Gastrocnemius medialis (tissue), 4 donors: ENCODE measurements at regions not wholly inside any gene's neighbourhood (a gene's known extent, or its start where the extent isn't known, plus 50 kb on each side); places are given as distances from the start of the nearest gene placed in this dataset.

Experiments
- ATAC-seq, 2 donors: fragments of 150-250 bp; one replicate each; pipeline ENCODE4 v1.9.1; 2016
- DNase-seq, 2 donors: peaks; one replicate each; pipeline ENCODE4 v3.0.0-alpha.2; 2019
- H3K27ac ChIP-seq, 4 donors: fragments of 200-600 bp; sonication (generic); 1 replicate in 1 of 4; 2 replicates in 3 of 4; pipeline ENCODE4 v1.5.1; 2016 to 2018; ENCODE audit warnings: mild to moderate bottlenecking in 2 of 4, moderate library complexity in 1 of 4
- H3K27me3 ChIP-seq, 3 donors: fragments of 200-600 bp; sonication (generic) in 2 of 3; 1 replicate in 1 of 3; 2 replicates in 2 of 3; pipeline versions ENCODE4 v1.5.1 to v1.6.0; 2016 to 2019; ENCODE audit warnings: mild to moderate bottlenecking in 1 of 3, moderate library complexity in 1 of 3
- H3K36me3 ChIP-seq, 2 donors: fragments of 200-600 bp; sonication (generic) in 1 of 2; one replicate each; pipeline ENCODE4 v1.5.1; 2017 to 2018
- H3K4me1 ChIP-seq, 2 donors: fragments of 200-600 bp; sonication (generic) in 1 of 2; one replicate each; pipeline ENCODE4 v1.5.1; 2016 to 2017; ENCODE audit warnings: mild to moderate bottlenecking in 2 of 2
- H3K4me3 ChIP-seq, 4 donors: fragments of 200-600 bp; sonication (generic) in 3 of 4; 1 replicate in 1 of 4; 2 replicates in 3 of 4; pipeline ENCODE4 v1.5.1; 2016 to 2019; ENCODE audit warnings: mild to moderate bottlenecking in 2 of 4
- H3K9me3 ChIP-seq, 3 donors: fragments of 200-600 bp; sonication (generic) in 2 of 3; 1 replicate in 1 of 3; 2 replicates in 2 of 3; pipeline ENCODE4 v1.5.1; 2016 to 2019
- POLR2A ChIP-seq, 2 donors: fragments of 450-650 bp; IDR thresholded peaks; one replicate each; pipeline ENCODE4 v1.6.1; 2017; ENCODE audit warnings: antibody characterized with exemption in 2 of 2, mild to moderate bottlenecking in 2 of 2, moderate library complexity in 2 of 2
- in situ Hi-C, 4 donors: fragments of 200-750 bp; cut with MboI; loops; one replicate each; pipeline versions ENCODE4 v1.15.0 to v1.8.0; 2017; ENCODE audit warnings: low sequenced_read_pairs in 4 of 4
- intact Hi-C: fragments of 100-400 bp; cut with DNase I; formaldehyde crosslinking; loops from one replicate; pipeline ENCODE4 v1.15.1; 2023; ENCODE audit warnings: low total_unique reads
- TF ChIP-seq, protein P1 (sequence below), 5 experiments: fragments of 450-650 bp in 3 of 5; fragments of 200-600 bp in 2 of 5; sonication (generic) in 2 of 5; IDR thresholded peaks in 4 of 5; conservative IDR thresholded peaks in 1 of 5; 1 replicate in 4 of 5; 2 replicates in 1 of 5; pipeline ENCODE4 v1.5.1; 2016 to 2019; ENCODE audit warnings: antibody characterized with exemption in 5 of 5, mild to moderate bottlenecking in 3 of 5, moderate library complexity in 3 of 5

DNA sequence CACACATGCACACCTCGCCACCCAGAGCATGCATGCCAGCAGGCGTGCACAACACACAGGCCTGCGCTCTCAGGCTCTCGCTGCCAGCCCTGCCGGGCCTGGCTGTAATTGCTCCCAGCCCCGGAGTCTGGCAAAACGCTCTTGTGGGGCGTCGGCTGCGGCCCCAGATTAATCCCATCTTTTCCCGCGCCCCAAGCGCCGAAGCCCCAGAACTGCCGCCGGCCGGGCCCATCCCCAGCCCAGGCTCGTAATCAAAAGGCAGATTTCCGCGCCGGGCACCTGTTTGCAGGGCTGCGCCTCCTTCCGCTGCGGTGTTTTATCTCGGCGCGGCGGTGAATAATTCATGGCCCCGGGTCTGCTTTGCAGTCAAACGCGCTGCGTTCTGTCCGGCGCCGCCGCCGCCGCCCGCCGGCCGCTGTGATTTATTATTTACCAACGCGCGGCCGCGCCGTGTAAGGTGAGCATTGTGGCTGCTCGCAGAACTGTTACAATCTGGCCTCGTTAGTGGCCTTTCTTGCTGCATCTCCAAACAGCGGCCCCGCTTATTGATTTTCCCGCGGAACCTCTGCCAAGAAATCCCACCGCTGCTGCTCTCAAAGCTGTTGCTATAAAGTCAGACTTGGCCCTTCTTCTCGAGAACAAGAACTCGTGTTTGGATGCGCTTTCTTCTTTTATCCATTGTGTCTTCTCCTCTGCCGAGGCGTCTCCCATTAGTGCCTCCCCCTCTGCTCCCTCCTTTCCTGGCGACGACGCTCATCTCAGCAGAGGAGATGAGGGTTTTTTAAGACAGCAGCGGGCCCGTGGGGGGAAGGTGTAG lies 126.1 kb downstream of the IRX5 start:
- Histone ChIP-seq H3K4me3 (peak overlapping the region; percentile 32 to 56 (median 38)), H3K27me3 (peaks cover 9 to 32% (median 14%) of the 10 kb centered on the region in 3 donors), H3K36me3 (no peaks in the 10 kb centered on the region), H3K27ac (no peak overlapping the region), H3K9me3 (no peaks in the 10 kb centered on the region), H3K4me1 (no peaks in the 10 kb centered on the region)
- intact Hi-C loops (no loop called here), in situ Hi-C loops (loop anchor here in 1 of 4 donors (25.0 kb wide), 1 partner anchor 106 kb away; no protein-coding TSS in a partner anchor)
- ATAC-seq (no peak), DNase-seq (no peak)
- no peak for TF ChIP-seq POLR2A (IDR thresholded peaks at IDR 0.05)
- TF ChIP-seq, protein P1, sequence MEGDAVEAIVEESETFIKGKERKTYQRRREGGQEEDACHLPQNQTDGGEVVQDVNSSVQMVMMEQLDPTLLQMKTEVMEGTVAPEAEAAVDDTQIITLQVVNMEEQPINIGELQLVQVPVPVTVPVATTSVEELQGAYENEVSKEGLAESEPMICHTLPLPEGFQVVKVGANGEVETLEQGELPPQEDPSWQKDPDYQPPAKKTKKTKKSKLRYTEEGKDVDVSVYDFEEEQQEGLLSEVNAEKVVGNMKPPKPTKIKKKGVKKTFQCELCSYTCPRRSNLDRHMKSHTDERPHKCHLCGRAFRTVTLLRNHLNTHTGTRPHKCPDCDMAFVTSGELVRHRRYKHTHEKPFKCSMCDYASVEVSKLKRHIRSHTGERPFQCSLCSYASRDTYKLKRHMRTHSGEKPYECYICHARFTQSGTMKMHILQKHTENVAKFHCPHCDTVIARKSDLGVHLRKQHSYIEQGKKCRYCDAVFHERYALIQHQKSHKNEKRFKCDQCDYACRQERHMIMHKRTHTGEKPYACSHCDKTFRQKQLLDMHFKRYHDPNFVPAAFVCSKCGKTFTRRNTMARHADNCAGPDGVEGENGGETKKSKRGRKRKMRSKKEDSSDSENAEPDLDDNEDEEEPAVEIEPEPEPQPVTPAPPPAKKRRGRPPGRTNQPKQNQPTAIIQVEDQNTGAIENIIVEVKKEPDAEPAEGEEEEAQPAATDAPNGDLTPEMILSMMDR (IDR thresholded peaks at IDR 0.05 in 4 of 5, conservative IDR thresholded peaks at IDR 0.05 in 1 of 5) = no peak

DNA sequence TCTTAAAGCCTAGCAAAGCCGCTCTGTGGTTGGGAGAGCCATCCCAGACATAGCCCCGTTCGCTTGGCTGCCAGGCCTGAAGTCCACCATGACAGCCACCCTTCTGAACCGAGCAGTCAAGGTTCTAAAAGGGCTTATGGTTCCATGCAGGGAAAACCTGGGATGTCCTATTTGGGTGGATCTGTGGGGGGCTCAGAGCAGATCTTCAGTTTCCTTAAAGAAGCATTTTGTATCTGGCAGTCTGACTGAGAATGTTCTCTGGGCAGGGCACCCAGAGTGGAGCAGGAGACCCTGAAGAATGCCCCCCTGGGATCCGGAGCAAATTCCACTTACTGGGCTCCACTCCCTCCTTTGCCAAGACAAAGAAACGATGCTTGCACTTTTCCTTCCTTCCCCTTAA lies 127.2 kb downstream of the IRX5 start:
- no peak overlapping the region for H3K27ac ChIP-seq
- H3K4me3 ChIP-seq = no peak overlapping the region
- no peaks in the 10 kb centered on the region for H3K9me3 ChIP-seq
- DNase-seq = no peak
- H3K4me1 ChIP-seq = no peaks in the 10 kb centered on the region
- peaks cover 9 to 32% (median 14%) of the 10 kb centered on the region in 3 donors for H3K27me3 ChIP-seq
- TF ChIP-seq POLR2A (IDR thresholded peaks at IDR 0.05) = no peak
- TF ChIP-seq, protein P1 (IDR thresholded peaks at IDR 0.05 in 4 of 5, conservative IDR thresholded peaks at IDR 0.05 in 1 of 5) = no peak
- ATAC-seq = no peak
- in situ Hi-C loops (loop anchor here in 1 of 4 donors (25.0 kb wide), 1 partner anchor 104 kb away; no protein-coding TSS in a partner anchor), intact Hi-C loops (no loop called here)
- H3K36me3 ChIP-seq = no peaks in the 10 kb centered on the region

DNA sequence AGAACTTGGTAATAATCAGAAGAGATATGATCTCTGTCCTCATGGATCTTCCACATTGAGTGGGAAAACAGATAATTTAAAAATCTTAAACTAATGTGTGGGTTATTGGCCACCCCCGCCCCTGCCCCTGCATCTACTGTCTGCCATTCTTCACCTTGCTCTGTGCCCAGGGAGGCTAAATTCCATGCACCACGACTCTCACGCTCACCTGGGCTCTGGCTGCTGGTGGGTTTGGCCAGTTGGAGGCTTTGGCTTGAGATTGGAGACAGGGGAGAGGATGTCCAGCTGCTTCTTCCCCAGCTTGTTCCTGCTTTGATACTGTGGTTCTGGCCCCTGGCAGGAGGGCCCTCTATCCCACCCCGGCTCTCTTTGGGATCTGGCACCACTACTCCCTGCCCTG lies 127.9 kb downstream of the IRX5 start:
- in situ Hi-C loops (loop anchor here in 1 of 4 donors (25.0 kb wide), 1 partner anchor 104 kb away; no protein-coding TSS in a partner anchor), intact Hi-C loops (no loop called here)
- ATAC-seq (no peak), DNase-seq (no peak)
- no peaks in the 10 kb centered on the region for H3K9me3 ChIP-seq
- H3K36me3 ChIP-seq = no peaks in the 10 kb centered on the region
- H3K4me1 ChIP-seq = no peaks in the 10 kb centered on the region
- H3K4me3 ChIP-seq = no peak overlapping the region
- H3K27me3 ChIP-seq = peaks cover 9 to 32% (median 14%) of the 10 kb centered on the region in 3 donors
- no peak overlapping the region for H3K27ac ChIP-seq
- TF ChIP-seq, protein P1 (IDR thresholded peaks at IDR 0.05 in 4 of 5, conservative IDR thresholded peaks at IDR 0.05 in 1 of 5) = no peak
- TF ChIP-seq POLR2A (IDR thresholded peaks at IDR 0.05) = no peak

DNA sequence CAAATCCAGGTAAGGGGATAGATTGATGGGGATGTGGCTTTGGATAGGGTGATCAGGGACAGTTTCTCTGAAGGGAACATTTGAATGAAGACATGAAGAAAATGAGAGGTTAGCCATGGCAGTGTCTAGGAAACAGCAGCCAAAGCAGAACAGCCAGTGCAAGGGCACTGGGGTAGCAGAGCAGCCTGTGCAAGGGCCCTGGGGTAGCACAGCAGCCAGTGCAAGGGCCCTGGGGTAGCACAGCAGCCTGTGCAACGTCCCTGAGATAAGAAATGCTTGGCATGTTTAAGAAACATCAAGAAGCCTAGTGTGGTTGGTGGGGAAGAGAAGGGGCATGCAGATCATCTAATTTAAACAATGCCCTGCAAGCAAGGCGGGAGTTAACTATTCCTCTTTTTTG lies 128.5 kb downstream of the IRX5 start:
- intact Hi-C loops = no loop called here

More for the DNA sequence above, 128.5 kb downstream of the IRX5 start:
- ATAC-seq (no peak), DNase-seq (no peak)
- Histone ChIP-seq H3K9me3 (no peaks in the 10 kb centered on the region), H3K27ac (no peak overlapping the region), H3K4me3 (no peak overlapping the region), H3K36me3 (no peaks in the 10 kb centered on the region), H3K27me3 (peaks cover 9 to 32% (median 14%) of the 10 kb centered on the region in 3 donors), H3K4me1 (no peaks in the 10 kb centered on the region)
- no peak for TF ChIP-seq POLR2A (IDR thresholded peaks at IDR 0.05)
- TF ChIP-seq, protein P1 (IDR thresholded peaks at IDR 0.05 in 4 of 5, conservative IDR thresholded peaks at IDR 0.05 in 1 of 5) = no peak
- in situ Hi-C loops = loop anchor here in 1 of 4 donors (25.0 kb wide), 1 partner anchor 103 kb away; no protein-coding TSS in a partner anchor
